Stomach (tissue), 4 donors: ENCODE measurements at regions not wholly inside any gene's neighbourhood (a gene's known extent, or its start where the extent isn't known, plus 50 kb on each side); places are given as distances from the start of the nearest gene placed in this dataset.

Source experiments
- CTCF ChIP-seq, 7 experiments: fragments of 450-650 bp in 4 of 7; fragments of 200-600 bp in 3 of 7; sonication (generic) in 3 of 7; IDR thresholded peaks; one replicate each; pipeline ENCODE4 v1.5.1; 2016 to 2019; ENCODE audit warnings: antibody characterized with exemption in 7 of 7, control low read depth in 2 of 7, mild to moderate bottlenecking in 1 of 7
- EP300 ChIP-seq: sonication (generic); formaldehyde crosslinking; IDR thresholded peaks from one replicate; pipeline ENCODE4 v1.6.1; 2017; ENCODE audit warnings: antibody characterized with exemption
- POLR2A ChIP-seq, 4 donors: fragments of 450-650 bp; IDR thresholded peaks; one replicate each; pipeline ENCODE4 v1.6.1; 2016; ENCODE audit warnings: antibody characterized with exemption in 4 of 4, control low read depth in 2 of 4, mild to moderate bottlenecking in 1 of 4, moderate library complexity in 1 of 4

GRCh38 chr10:78512205-78512550 lies 478.5 kb downstream of the RPS24 start:
- TF ChIP-seq CTCF (IDR thresholded peaks at IDR 0.05): no peak
- TF ChIP-seq EP300: no peak
- no peak for TF ChIP-seq POLR2A (IDR thresholded peaks at IDR 0.05)
